Vagina (tissue), 2 donors: ENCODE measurements at regions not wholly inside any gene's neighbourhood (a gene's known extent, or its start where the extent isn't known, plus 50 kb on each side); places are given as distances from the start of the nearest gene placed in this dataset.

Source experiments
- CTCF ChIP-seq, 3 experiments: fragments of 450-650 bp in 2 of 3; fragments of 200-600 bp in 1 of 3; sonication (generic) in 1 of 3; IDR thresholded peaks; one replicate each; pipeline ENCODE4 v1.5.1; 2017 to 2019; ENCODE audit warnings: antibody characterized with exemption in 3 of 3, mild to moderate bottlenecking in 2 of 3, moderate library complexity in 2 of 3
- POLR2A ChIP-seq, 2 donors: fragments of 450-650 bp; IDR thresholded peaks; one replicate each; pipeline ENCODE4 v1.6.1; 2017; ENCODE audit warnings: antibody characterized with exemption in 2 of 2, mild to moderate bottlenecking in 2 of 2, moderate library complexity in 2 of 2

- no peak for TF ChIP-seq CTCF (IDR thresholded peaks at IDR 0.05)
- TF ChIP-seq POLR2A (IDR thresholded peaks at IDR 0.05): no peak
Measured at GRCh38 chr6:6872459-6873344, 235.1 kb upstream of the RREB1 start.
